Sigmoid colon (tissue), 6 donors: ENCODE measurements at regions not wholly inside any gene's neighbourhood (a gene's known extent, or its start where the extent isn't known, plus 50 kb on each side); places are given as distances from the start of the nearest gene placed in this dataset.

Experiments
- DNase-seq: peaks from one replicate; pipeline ENCODE4 v3.0.0-alpha.2; 2019
- H3K27ac ChIP-seq, 4 donors: fragments of 200-600 bp; sonication (generic); one replicate each; pipeline ENCODE4 v1.5.1; 2016 to 2019; ENCODE audit warnings: mild to moderate bottlenecking in 1 of 4
- H3K27me3 ChIP-seq, 3 donors: fragments of 200-600 bp; sonication (generic); one replicate each; pipeline ENCODE4 v1.5.1; 2019; ENCODE audit warnings: mild to moderate bottlenecking in 1 of 3
- H3K36me3 ChIP-seq, 4 donors: fragments of 200-600 bp; sonication (generic); one replicate each; pipeline ENCODE4 v1.5.1; 2016 to 2019
- H3K4me1 ChIP-seq, 4 donors: fragments of 200-600 bp; sonication (generic); one replicate each; pipeline ENCODE4 v1.5.1; 2017 to 2019
- H3K4me3 ChIP-seq, 4 donors: fragments of 200-600 bp; sonication (generic); one replicate each; pipeline ENCODE4 v1.5.1; 2017 to 2019; ENCODE audit warnings: mild to moderate bottlenecking in 2 of 4, moderate library complexity in 1 of 4
- H3K9me3 ChIP-seq, 4 donors: fragments of 200-600 bp in 3 of 4; sonication (generic) in 3 of 4; one replicate each; pipeline versions ENCODE4 v1.5.1 to v1.6.1; 2013 to 2019
- EP300 ChIP-seq, 4 donors: sonication (generic); formaldehyde crosslinking; IDR thresholded peaks; one replicate each; pipeline ENCODE4 v1.6.1; 2017; ENCODE audit warnings: antibody characterized with exemption in 4 of 4
- POLR2A ChIP-seq, 2 donors: fragments of 450-650 bp; IDR thresholded peaks; one replicate each; pipeline ENCODE4 v1.6.1; 2016; ENCODE audit warnings: antibody characterized with exemption in 2 of 2, mild to moderate bottlenecking in 2 of 2, moderate library complexity in 2 of 2
- POLR2AphosphoS5 ChIP-seq, 4 donors: sonication (generic); formaldehyde crosslinking; IDR thresholded peaks; one replicate each; pipeline ENCODE4 v1.6.1; 2017; ENCODE audit warnings: antibody characterized with exemption in 4 of 4
- WGBS, 2 donors: extraction: QIAGEN DNeasy Blood & Tissue Kit; methylation state at CpG; one replicate each; pipeline ENCODE4 v1.1.7; 2013; 5-methylcytosine and 5-hydroxymethylcytosine counted together
- intact Hi-C: fragments of 100-400 bp; cut with DNase I; formaldehyde crosslinking; loops from one replicate; pipeline ENCODE4 v1.15.1; 2023
- TF ChIP-seq, protein P1 (sequence below), 4 experiments: fragments of 450-650 bp in 3 of 4; fragments of 200-600 bp in 1 of 4; IDR thresholded peaks; one replicate each; pipeline ENCODE4 v1.5.1; 2016 to 2019; ENCODE audit warnings: antibody characterized with exemption in 4 of 4, mild to moderate bottlenecking in 3 of 4, moderate library complexity in 2 of 4
- donor health status: healthy with polysubstance abuse.
- donor health status: healthy.

DNA sequence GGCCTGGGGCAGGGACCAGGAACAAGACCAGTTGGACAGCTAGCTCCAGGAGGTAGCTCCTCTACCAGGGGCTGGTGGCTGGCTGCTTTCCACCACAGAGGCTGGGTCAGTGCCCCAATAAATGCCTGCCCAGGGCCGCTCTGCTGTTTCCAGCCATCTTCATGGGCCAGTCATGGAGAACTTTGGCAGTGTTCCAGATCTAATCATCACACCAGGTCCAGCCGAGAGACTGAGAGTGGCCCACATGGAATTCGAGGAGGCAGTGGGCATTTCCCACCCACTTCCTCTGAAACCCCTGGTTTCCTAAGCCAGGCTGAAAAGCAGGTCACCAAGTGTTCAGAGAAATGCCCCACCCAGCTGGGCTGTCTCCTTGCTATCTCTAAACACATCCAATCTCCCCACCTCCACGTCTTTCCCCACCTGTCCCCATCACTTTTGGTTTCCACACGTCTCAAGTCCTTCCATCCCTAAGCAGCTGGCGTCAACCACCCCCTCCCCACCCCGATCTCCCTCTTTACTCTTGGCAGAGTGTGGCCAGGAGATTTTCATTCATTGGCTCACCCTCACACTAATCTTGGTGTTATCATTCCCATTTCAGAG is 190.0 kb upstream of the LINGO1 start:
- Histone ChIP-seq H3K9me3 (no peaks in the 10 kb centered on the region), H3K27me3 (peaks cover 24 to 49% (median 32%) of the 10 kb centered on the region in 3 donors), H3K4me1 (peaks cover 0 to 23% (median 21%) of the 10 kb centered on the region in 4 donors), H3K4me3 (no peak overlapping the region), H3K36me3 (no peaks in the 10 kb centered on the region), H3K27ac (no peak overlapping the region)
- WGBS, 2 donors = 71 to 78% methylated on average over 7 of the region's 7 CpGs
- intact Hi-C loops = loop anchor here (5.0 kb wide), 1 partner anchor 190 kb away; the partner anchor contains the start of gene LINGO1
- DNase-seq = no peak
- no peak for TF ChIP-seq POLR2A (IDR thresholded peaks at IDR 0.05)
- TF ChIP-seq, protein P1, sequence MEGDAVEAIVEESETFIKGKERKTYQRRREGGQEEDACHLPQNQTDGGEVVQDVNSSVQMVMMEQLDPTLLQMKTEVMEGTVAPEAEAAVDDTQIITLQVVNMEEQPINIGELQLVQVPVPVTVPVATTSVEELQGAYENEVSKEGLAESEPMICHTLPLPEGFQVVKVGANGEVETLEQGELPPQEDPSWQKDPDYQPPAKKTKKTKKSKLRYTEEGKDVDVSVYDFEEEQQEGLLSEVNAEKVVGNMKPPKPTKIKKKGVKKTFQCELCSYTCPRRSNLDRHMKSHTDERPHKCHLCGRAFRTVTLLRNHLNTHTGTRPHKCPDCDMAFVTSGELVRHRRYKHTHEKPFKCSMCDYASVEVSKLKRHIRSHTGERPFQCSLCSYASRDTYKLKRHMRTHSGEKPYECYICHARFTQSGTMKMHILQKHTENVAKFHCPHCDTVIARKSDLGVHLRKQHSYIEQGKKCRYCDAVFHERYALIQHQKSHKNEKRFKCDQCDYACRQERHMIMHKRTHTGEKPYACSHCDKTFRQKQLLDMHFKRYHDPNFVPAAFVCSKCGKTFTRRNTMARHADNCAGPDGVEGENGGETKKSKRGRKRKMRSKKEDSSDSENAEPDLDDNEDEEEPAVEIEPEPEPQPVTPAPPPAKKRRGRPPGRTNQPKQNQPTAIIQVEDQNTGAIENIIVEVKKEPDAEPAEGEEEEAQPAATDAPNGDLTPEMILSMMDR (IDR thresholded peaks at IDR 0.05) = no peak
- no peak for TF ChIP-seq POLR2AphosphoS5 (IDR thresholded peaks at IDR 0.05)
- no peak for TF ChIP-seq EP300 (IDR thresholded peaks at IDR 0.05)

- DNase-seq = no peak
- Histone ChIP-seq H3K4me3 (no peak overlapping the region), H3K4me1 (peaks cover 0 to 23% (median 21%) of the 10 kb centered on the region in 4 donors), H3K9me3 (no peaks in the 10 kb centered on the region), H3K27ac (no peak overlapping the region), H3K36me3 (no peaks in the 10 kb centered on the region), H3K27me3 (peaks cover 24 to 57% (median 32%) of the 10 kb centered on the region in 3 donors)
- WGBS, 2 donors = 89 to 94% methylated on average over 2 of the region's 2 CpGs
- TF ChIP-seq, protein P1 (IDR thresholded peaks at IDR 0.05) = no peak
- TF ChIP-seq POLR2A (IDR thresholded peaks at IDR 0.05) (no peak), EP300 (IDR thresholded peaks at IDR 0.05) (no peak), POLR2AphosphoS5 (IDR thresholded peaks at IDR 0.05) (no peak)
- intact Hi-C loops = loop anchor here (5.0 kb wide), 1 partner anchor 190 kb away; the partner anchor contains the start of gene LINGO1
Observed at GRCh38 chr15:77821959-77822256, 189.2 kb upstream of the LINGO1 start.

DNA sequence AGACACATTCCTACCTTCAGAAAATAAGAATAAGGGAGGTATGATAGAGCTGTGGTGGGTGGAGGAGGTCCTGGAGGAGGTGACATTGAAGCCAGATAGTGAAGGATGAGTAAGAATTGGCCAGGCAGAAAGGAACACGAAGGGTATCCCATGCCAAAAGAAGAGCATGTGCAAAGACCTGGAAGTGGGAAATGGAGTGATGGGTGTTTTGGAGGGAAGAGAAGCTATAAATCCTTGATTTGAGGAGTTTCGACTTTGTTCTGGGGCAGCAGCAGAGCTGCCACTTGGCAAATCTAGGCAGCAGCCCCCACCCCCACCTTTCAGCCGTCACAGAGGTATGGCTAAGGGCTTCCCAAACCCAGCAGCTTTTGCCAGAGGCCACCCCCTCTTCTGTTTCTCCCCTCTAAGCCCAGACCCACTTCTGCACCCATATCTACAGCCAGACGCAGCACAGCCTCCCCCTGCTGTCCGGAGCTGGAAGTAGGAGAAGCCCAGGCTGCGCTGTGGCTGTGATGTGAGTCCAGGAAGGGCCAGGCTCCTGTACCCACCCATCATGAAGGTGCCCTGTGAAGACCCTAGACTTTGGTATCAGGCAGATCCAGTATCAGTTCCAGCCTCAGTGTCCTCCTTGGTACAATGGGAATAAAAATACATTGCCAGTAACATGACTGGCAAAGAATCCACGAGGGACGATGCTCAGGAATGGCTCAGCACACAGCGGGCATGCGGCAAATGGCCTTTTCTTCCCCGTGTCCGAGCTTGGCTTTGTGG is 188.7 kb upstream of the LINGO1 start:
- TF ChIP-seq POLR2A (IDR thresholded peaks at IDR 0.05) (no peak), EP300 (IDR thresholded peaks at IDR 0.05) (no peak), POLR2AphosphoS5 (IDR thresholded peaks at IDR 0.05) (no peak)
- TF ChIP-seq, protein P1 (IDR thresholded peaks at IDR 0.05) = peak in 3 of 4 experiments; percentile 40 to 47 (median 47)
- Histone ChIP-seq H3K27me3 (peaks cover 24 to 62% (median 32%) of the 10 kb centered on the region in 3 donors), H3K36me3 (no peaks in the 10 kb centered on the region), H3K9me3 (no peaks in the 10 kb centered on the region), H3K4me3 (no peak overlapping the region), H3K27ac (no peak overlapping the region), H3K4me1 (peaks cover 0 to 23% (median 21%) of the 10 kb centered on the region in 4 donors)
- intact Hi-C loops = loop anchor here (5.0 kb wide), 1 partner anchor 189 kb away; the partner anchor contains the start of gene LINGO1
- 34 to 44% methylated on average over 12 of the region's 12 CpGs for WGBS, 2 donors
- no peak for DNase-seq

GRCh38 chr15:77819851-77820728 is 187.4 kb upstream of the LINGO1 start:
- Histone ChIP-seq H3K4me1 (peaks cover 0 to 23% (median 21%) of the 10 kb centered on the region in 4 donors), H3K9me3 (no peaks in the 10 kb centered on the region), H3K36me3 (no peaks in the 10 kb centered on the region), H3K4me3 (peak overlapping the region in 3 of 4 donors; percentile 23 to 44 (median 41)), H3K27me3 (peaks cover 24 to 68% (median 32%) of the 10 kb centered on the region in 3 donors), H3K27ac (no peak overlapping the region)
- intact Hi-C loops = loop anchor here (5.0 kb wide), 1 partner anchor 188 kb away; the partner anchor contains the start of gene LINGO1
- TF ChIP-seq POLR2A (IDR thresholded peaks at IDR 0.05) = no peak
- TF ChIP-seq POLR2AphosphoS5 (IDR thresholded peaks at IDR 0.05) = no peak
- TF ChIP-seq, protein P1 (IDR thresholded peaks at IDR 0.05) = no peak
- no peak for TF ChIP-seq EP300 (IDR thresholded peaks at IDR 0.05)
- 1 to 2% methylated on average over 89 of the region's 89 CpGs for WGBS, 2 donors
- DNase-seq = no peak
